ENCODE measurements at regions not wholly inside any gene's neighbourhood (a gene's known extent, or its start where the extent isn't known, plus 50 kb on each side); places are given as distances from the start of the nearest gene placed in this dataset.

GRCh38 chr2:220665108-220665471, 907.0 kb downstream of the EPHA4 start:
- TF ChIP-seq POLR2A (IDR thresholded peaks at IDR 0.05) (no peak), CTCF (IDR thresholded peaks at IDR 0.05) (no peak)
